ENCODE measurements at regions not wholly inside any gene's neighbourhood (a gene's known extent, or its start where the extent isn't known, plus 50 kb on each side); places are given as distances from the start of the nearest gene placed in this dataset.

DNA sequence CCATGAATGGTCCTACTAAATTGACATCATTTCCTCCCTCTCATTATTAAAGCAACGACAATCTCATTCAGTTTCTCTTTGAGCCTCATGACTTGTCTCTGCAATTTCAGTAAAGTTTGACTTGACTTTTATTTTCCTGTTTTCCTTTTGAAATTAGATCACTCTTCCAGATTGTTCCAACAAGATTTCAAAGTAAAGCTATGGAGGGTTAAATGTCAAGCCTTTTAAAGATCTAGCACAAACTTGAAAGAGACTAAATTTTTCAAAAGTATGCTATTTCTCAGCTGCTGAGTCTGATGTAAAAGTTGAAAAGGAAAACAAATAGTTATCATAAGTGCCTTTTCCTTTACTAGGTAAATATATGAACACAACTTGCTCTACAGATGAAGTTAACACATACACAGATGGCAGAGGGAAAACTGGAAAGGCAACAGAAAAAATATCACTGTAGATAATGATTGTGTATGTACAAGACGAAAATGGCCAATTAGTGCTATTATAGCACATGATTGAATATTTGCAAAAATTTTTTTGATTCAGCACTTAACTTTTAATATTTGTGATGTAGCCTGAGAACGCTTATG, 200.6 kb downstream of the WDR11 start:
- H3K79me2 ChIP-seq (ENCODE audit: control insufficient read depth, insufficient read depth, low read length) = no peaks in the 10 kb centered on the region
- no peak overlapping the region for H3K56ac ChIP-seq (ENCODE audit: low read length)
- H2AK5ac ChIP-seq (ENCODE audit: low read length) = no peak overlapping the region
- H3K23ac ChIP-seq (ENCODE audit: low read length) = no peak overlapping the region
- no peak overlapping the region for H2BK120ac ChIP-seq (ENCODE audit: low read depth, low read length)
- H3K4me2 ChIP-seq (ENCODE audit: low read length) = no peak overlapping the region
- no peaks in the 10 kb centered on the region for H3K79me1 ChIP-seq (ENCODE audit: low read length)
- H3K27ac ChIP-seq (ENCODE audit: low read depth, low read length) = no peak overlapping the region
- H3K4me1 ChIP-seq (ENCODE audit: control insufficient read depth, low read depth, low read length) = no peaks in the 10 kb centered on the region
- H3K4ac ChIP-seq (ENCODE audit: low read depth, low read length) = no peak overlapping the region
- no CpG with 5 or more reads among the region's 3 CpGs for WGBS (ENCODE audit: extremely low coverage, insufficient coverage, low lambda C conversion rate)
- no peak overlapping the region for H4K5ac ChIP-seq (ENCODE audit: low read length)
- no peak overlapping the region for H4K8ac ChIP-seq (ENCODE audit: low read depth, low read length)
- no peak for DNase-seq
- no peak overlapping the region for H3K9ac ChIP-seq (ENCODE audit: low read length)
- H2BK15ac ChIP-seq (replicated peaks; ENCODE audit: low read depth) = no peak overlapping the region
- H2BK5ac ChIP-seq (ENCODE audit: low read length) = no peak overlapping the region
- no peaks in the 10 kb centered on the region for H3K27me3 ChIP-seq (ENCODE audit: insufficient read depth, low read length, poor library complexity)
- no peaks in the 10 kb centered on the region for H3K36me3 ChIP-seq (ENCODE audit: control insufficient read depth, insufficient read depth, low read length)
- H3K18ac ChIP-seq (ENCODE audit: low read length) = no peak overlapping the region
- H3K4me3 ChIP-seq (ENCODE audit: low read length) = no peak overlapping the region

DNA sequence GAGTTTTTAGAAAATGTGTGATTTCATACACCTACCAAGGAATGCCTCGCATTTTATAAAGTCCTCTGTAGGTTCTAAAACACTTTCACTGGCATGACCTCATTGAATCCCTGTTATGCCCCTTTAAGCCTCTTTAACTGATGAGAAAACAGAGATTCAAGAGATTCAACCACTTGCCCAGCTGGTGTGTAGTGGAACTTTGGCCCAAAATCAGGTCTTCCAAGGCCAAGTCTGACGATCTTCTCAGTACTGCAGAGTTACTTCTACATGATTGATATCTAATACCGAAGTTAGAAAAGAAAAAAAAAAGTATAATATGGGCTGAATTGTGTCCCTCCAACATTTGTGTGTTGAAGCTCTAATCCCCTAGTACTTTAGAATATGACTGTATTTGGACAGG, 202.0 kb downstream of the WDR11 start:
- Histone ChIP-seq H3K4me3 (ENCODE audit: low read length) (no peak overlapping the region), H2BK120ac (ENCODE audit: low read depth, low read length) (no peak overlapping the region), H2BK15ac (replicated peaks; ENCODE audit: low read depth) (no peak overlapping the region), H3K9ac (ENCODE audit: low read length) (no peak overlapping the region), H4K8ac (ENCODE audit: low read depth, low read length) (no peak overlapping the region), H3K27me3 (ENCODE audit: insufficient read depth, low read length, poor library complexity) (no peaks in the 10 kb centered on the region), H3K56ac (ENCODE audit: low read length) (no peak overlapping the region), H3K4me2 (ENCODE audit: low read length) (no peak overlapping the region), H3K79me2 (ENCODE audit: control insufficient read depth, insufficient read depth, low read length) (no peaks in the 10 kb centered on the region), H3K79me1 (ENCODE audit: low read length) (no peaks in the 10 kb centered on the region), H2AK5ac (ENCODE audit: low read length) (no peak overlapping the region), H2BK5ac (ENCODE audit: low read length) (no peak overlapping the region), H3K4me1 (ENCODE audit: control insufficient read depth, low read depth, low read length) (no peaks in the 10 kb centered on the region), H4K5ac (ENCODE audit: low read length) (no peak overlapping the region), H3K4ac (ENCODE audit: low read depth, low read length) (no peak overlapping the region), H3K27ac (ENCODE audit: low read depth, low read length) (no peak overlapping the region), H3K18ac (ENCODE audit: low read length) (no peak overlapping the region), H3K36me3 (ENCODE audit: control insufficient read depth, insufficient read depth, low read length) (no peaks in the 10 kb centered on the region), H3K23ac (ENCODE audit: low read length) (no peak overlapping the region)
- WGBS (ENCODE audit: extremely low coverage, insufficient coverage, low lambda C conversion rate) = no CpG with 5 or more reads among the region's 3 CpGs
- DNase-seq = no peak

DNA sequence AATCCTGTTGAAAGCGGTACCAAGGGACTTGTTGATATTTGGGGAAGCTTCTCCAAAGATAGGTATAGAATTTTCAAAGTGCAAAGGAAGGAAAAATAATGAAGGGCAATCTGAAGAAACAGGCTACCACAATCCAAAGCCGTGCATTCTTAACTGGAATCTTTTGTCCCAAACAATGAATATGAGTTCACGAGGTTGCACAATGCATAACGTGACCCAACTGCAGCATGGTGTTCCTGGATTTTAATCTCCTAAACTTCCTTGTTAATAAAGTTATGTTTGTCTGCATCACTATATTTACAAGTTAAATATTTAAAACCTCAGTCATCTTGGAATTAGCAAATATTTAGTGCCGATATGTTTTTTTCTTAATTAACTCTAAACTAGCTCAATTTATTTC, 203.7 kb downstream of the WDR11 start:
- DNase-seq = no peak
- Histone ChIP-seq H4K8ac (ENCODE audit: low read depth, low read length) (no peak overlapping the region), H2AK5ac (ENCODE audit: low read length) (no peak overlapping the region), H3K27ac (ENCODE audit: low read depth, low read length) (no peak overlapping the region), H3K79me2 (ENCODE audit: control insufficient read depth, insufficient read depth, low read length) (no peaks in the 10 kb centered on the region), H3K4me1 (ENCODE audit: control insufficient read depth, low read depth, low read length) (no peaks in the 10 kb centered on the region), H4K5ac (ENCODE audit: low read length) (no peak overlapping the region), H3K4me2 (ENCODE audit: low read length) (no peak overlapping the region), H3K18ac (ENCODE audit: low read length) (no peak overlapping the region), H2BK120ac (ENCODE audit: low read depth, low read length) (no peak overlapping the region), H3K4me3 (ENCODE audit: low read length) (no peak overlapping the region), H3K9ac (ENCODE audit: low read length) (no peak overlapping the region), H3K36me3 (ENCODE audit: control insufficient read depth, insufficient read depth, low read length) (no peaks in the 10 kb centered on the region), H3K4ac (ENCODE audit: low read depth, low read length) (no peak overlapping the region), H3K27me3 (ENCODE audit: insufficient read depth, low read length, poor library complexity) (no peaks in the 10 kb centered on the region), H3K56ac (ENCODE audit: low read length) (no peak overlapping the region), H2BK15ac (replicated peaks; ENCODE audit: low read depth) (no peak overlapping the region), H3K23ac (ENCODE audit: low read length) (no peak overlapping the region), H2BK5ac (ENCODE audit: low read length) (no peak overlapping the region), H3K79me1 (ENCODE audit: low read length) (no peaks in the 10 kb centered on the region)
- no CpG with 5 or more reads among the region's 5 CpGs for WGBS (ENCODE audit: extremely low coverage, insufficient coverage, low lambda C conversion rate)

DNA sequence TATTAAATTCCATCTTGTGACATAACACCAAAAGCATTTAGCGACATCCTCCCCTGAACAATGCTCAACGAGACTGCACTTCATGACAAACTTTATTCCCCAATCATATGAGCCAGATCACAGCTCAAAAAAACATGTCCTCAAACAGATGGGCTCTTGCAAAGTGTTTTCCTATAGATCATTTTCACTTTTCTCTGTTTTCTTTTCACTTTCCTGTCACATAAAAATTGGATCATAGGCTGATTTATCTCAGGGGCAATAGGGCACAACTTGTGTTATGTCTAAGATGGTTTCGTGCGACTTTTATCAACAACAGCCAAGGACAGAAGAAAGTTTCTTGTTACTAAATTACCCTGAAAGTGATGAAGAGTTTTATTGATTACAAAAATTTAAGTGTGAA, 206.1 kb downstream of the WDR11 start:
- H2AK5ac ChIP-seq (ENCODE audit: low read length) = no peak overlapping the region
- H3K27ac ChIP-seq (ENCODE audit: low read depth, low read length) = no peak overlapping the region
- H3K79me1 ChIP-seq (ENCODE audit: low read length) = no peaks in the 10 kb centered on the region
- H2BK5ac ChIP-seq (ENCODE audit: low read length) = no peak overlapping the region
- no peak overlapping the region for H2BK120ac ChIP-seq (ENCODE audit: low read depth, low read length)
- no peaks in the 10 kb centered on the region for H3K79me2 ChIP-seq (ENCODE audit: control insufficient read depth, insufficient read depth, low read length)
- no peak overlapping the region for H4K5ac ChIP-seq (ENCODE audit: low read length)
- H2BK15ac ChIP-seq (replicated peaks; ENCODE audit: low read depth) = no peak overlapping the region
- H3K4me3 ChIP-seq (ENCODE audit: low read length) = no peak overlapping the region
- no peaks in the 10 kb centered on the region for H3K4me1 ChIP-seq (ENCODE audit: control insufficient read depth, low read depth, low read length)
- no peaks in the 10 kb centered on the region for H3K36me3 ChIP-seq (ENCODE audit: control insufficient read depth, insufficient read depth, low read length)
- no peak for DNase-seq
- no peak overlapping the region for H4K8ac ChIP-seq (ENCODE audit: low read depth, low read length)
- no peak overlapping the region for H3K4ac ChIP-seq (ENCODE audit: low read depth, low read length)
- H3K56ac ChIP-seq (ENCODE audit: low read length) = no peak overlapping the region
- H3K27me3 ChIP-seq (ENCODE audit: insufficient read depth, low read length, poor library complexity) = no peaks in the 10 kb centered on the region
- no CpG with 5 or more reads among the region's 4 CpGs for WGBS (ENCODE audit: extremely low coverage, insufficient coverage, low lambda C conversion rate)
- H3K4me2 ChIP-seq (ENCODE audit: low read length) = no peak overlapping the region
- H3K18ac ChIP-seq (ENCODE audit: low read length) = no peak overlapping the region
- no peak overlapping the region for H3K9ac ChIP-seq (ENCODE audit: low read length)
- H3K23ac ChIP-seq (ENCODE audit: low read length) = no peak overlapping the region

DNA sequence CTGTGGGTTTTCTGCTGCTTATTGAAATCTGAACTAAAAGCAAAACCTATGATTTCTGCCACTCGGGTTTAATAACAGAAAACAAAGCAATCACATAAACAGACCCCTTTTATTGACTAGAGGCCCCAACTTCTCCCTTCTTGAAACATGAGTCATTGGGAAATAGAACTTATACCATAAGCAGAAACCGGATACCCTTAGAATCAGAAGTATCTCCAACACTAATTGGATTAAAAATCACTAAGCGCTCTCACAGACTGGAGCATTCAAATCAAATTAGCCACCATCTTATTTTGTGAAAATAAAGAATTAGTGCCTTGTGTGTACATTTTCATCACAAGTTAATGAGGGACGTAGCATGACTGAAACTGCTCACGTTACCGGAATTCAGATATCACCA, 206.9 kb downstream of the WDR11 start:
- H2BK15ac ChIP-seq (replicated peaks; ENCODE audit: low read depth) = no peak overlapping the region
- H3K23ac ChIP-seq (ENCODE audit: low read length) = no peak overlapping the region
- no peak for DNase-seq
- H3K56ac ChIP-seq (ENCODE audit: low read length) = no peak overlapping the region
- H3K4me2 ChIP-seq (ENCODE audit: low read length) = no peak overlapping the region
- no peak overlapping the region for H4K5ac ChIP-seq (ENCODE audit: low read length)
- no CpG with 5 or more reads among the region's 6 CpGs for WGBS (ENCODE audit: extremely low coverage, insufficient coverage, low lambda C conversion rate)
- H2AK5ac ChIP-seq (ENCODE audit: low read length) = no peak overlapping the region
- H3K18ac ChIP-seq (ENCODE audit: low read length) = no peak overlapping the region
- no peak overlapping the region for H3K4ac ChIP-seq (ENCODE audit: low read depth, low read length)
- H2BK5ac ChIP-seq (ENCODE audit: low read length) = no peak overlapping the region
- H3K79me1 ChIP-seq (ENCODE audit: low read length) = no peaks in the 10 kb centered on the region
- no peak overlapping the region for H3K9ac ChIP-seq (ENCODE audit: low read length)
- no peak overlapping the region for H2BK120ac ChIP-seq (ENCODE audit: low read depth, low read length)
- H3K27me3 ChIP-seq (ENCODE audit: insufficient read depth, low read length, poor library complexity) = no peaks in the 10 kb centered on the region
- no peaks in the 10 kb centered on the region for H3K4me1 ChIP-seq (ENCODE audit: control insufficient read depth, low read depth, low read length)
- H3K27ac ChIP-seq (ENCODE audit: low read depth, low read length) = no peak overlapping the region
- H4K8ac ChIP-seq (ENCODE audit: low read depth, low read length) = no peak overlapping the region
- no peaks in the 10 kb centered on the region for H3K36me3 ChIP-seq (ENCODE audit: control insufficient read depth, insufficient read depth, low read length)
- no peaks in the 10 kb centered on the region for H3K79me2 ChIP-seq (ENCODE audit: control insufficient read depth, insufficient read depth, low read length)
- H3K4me3 ChIP-seq (ENCODE audit: low read length) = no peak overlapping the region

DNA sequence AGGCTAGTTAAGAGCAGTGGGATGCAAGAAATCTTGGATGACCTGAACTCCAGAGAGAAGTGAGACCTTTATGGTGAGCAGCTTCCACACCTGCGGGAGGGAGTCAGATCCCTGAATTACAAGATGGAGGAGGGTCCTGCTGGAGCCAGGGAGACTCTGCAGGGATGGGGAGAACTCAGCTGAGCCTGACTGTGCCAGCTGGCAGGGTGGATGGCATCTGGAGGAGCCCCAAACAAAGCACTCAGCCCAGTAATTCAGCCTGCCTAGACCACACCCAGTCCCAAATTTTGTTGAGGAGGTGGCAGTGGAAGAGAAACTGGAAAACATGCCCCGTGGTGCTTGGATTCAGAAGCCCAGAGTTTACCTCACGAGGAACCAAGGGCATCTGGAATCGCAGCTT, 208.2 kb downstream of the WDR11 start:
- H3K79me2 ChIP-seq (ENCODE audit: control insufficient read depth, insufficient read depth, low read length) = no peaks in the 10 kb centered on the region
- no peak overlapping the region for H2AK5ac ChIP-seq (ENCODE audit: low read length)
- no peak overlapping the region for H3K56ac ChIP-seq (ENCODE audit: low read length)
- H3K36me3 ChIP-seq (ENCODE audit: control insufficient read depth, insufficient read depth, low read length) = no peaks in the 10 kb centered on the region
- H3K79me1 ChIP-seq (ENCODE audit: low read length) = no peaks in the 10 kb centered on the region
- no peak overlapping the region for H3K9ac ChIP-seq (ENCODE audit: low read length)
- no peak overlapping the region for H3K4me2 ChIP-seq (ENCODE audit: low read length)
- H3K27ac ChIP-seq (ENCODE audit: low read depth, low read length) = no peak overlapping the region
- no peak overlapping the region for H3K18ac ChIP-seq (ENCODE audit: low read length)
- DNase-seq = no peak
- no peak overlapping the region for H3K23ac ChIP-seq (ENCODE audit: low read length)
- no peak overlapping the region for H2BK120ac ChIP-seq (ENCODE audit: low read depth, low read length)
- H2BK5ac ChIP-seq (ENCODE audit: low read length) = no peak overlapping the region
- WGBS (ENCODE audit: extremely low coverage, insufficient coverage, low lambda C conversion rate) = no CpG with 5 or more reads among the region's 4 CpGs
- H4K5ac ChIP-seq (ENCODE audit: low read length) = no peak overlapping the region
- no peak overlapping the region for H2BK15ac ChIP-seq (replicated peaks; ENCODE audit: low read depth)
- H3K4me1 ChIP-seq (ENCODE audit: control insufficient read depth, low read depth, low read length) = no peaks in the 10 kb centered on the region
- no peak overlapping the region for H3K4me3 ChIP-seq (ENCODE audit: low read length)
- no peak overlapping the region for H3K4ac ChIP-seq (ENCODE audit: low read depth, low read length)
- no peak overlapping the region for H4K8ac ChIP-seq (ENCODE audit: low read depth, low read length)
- no peaks in the 10 kb centered on the region for H3K27me3 ChIP-seq (ENCODE audit: insufficient read depth, low read length, poor library complexity)
